ENCODE measurements at regions not wholly inside any gene's neighbourhood (a gene's known extent, or its start where the extent isn't known, plus 50 kb on each side); places are given as distances from the start of the nearest gene placed in this dataset.

GRCh38 chr4:1491328-1492141, 85.3 kb upstream of the NKX1-1 start:
- H3K4me1 Mint-ChIP-seq (ENCODE audit: low read depth), result no peaks in the 10 kb centered on the region
- H3K27me3 Mint-ChIP-seq (ENCODE audit: insufficient read depth), result peaks cover 12% of the 10 kb centered on the region
- no peak for DNase-seq
- H3K36me3 Mint-ChIP-seq (ENCODE audit: low read depth), result peaks cover 2% of the 10 kb centered on the region; the same call in 1 of the 2 replicates
- no peak overlapping the region for H3K27ac Mint-ChIP-seq
- peaks cover 8% of the 10 kb centered on the region for H3K9me3 Mint-ChIP-seq
- TF ChIP-seq CTCF (IDR thresholded peaks at IDR 0.05), result no peak
- H3K4me3 Mint-ChIP-seq, result no peak overlapping the region

- Mint-ChIP-seq H3K9me3 (peaks cover 15% of the 10 kb centered on the region), H3K36me3 (ENCODE audit: low read depth) (peaks cover 6% of the 10 kb centered on the region; the same call in 1 of the 2 replicates), H3K27ac (no peak overlapping the region), H3K4me3 (no peak overlapping the region), H3K4me1 (ENCODE audit: low read depth) (no peaks in the 10 kb centered on the region), H3K27me3 (ENCODE audit: insufficient read depth) (peaks cover 12% of the 10 kb centered on the region)
- DNase-seq, result no peak
- TF ChIP-seq CTCF (IDR thresholded peaks at IDR 0.05), result no peak
Observed at GRCh38 chr4:1490654-1491327, 84.5 kb upstream of the NKX1-1 start.

- Mint-ChIP-seq H3K36me3 (ENCODE audit: low read depth) (peaks cover 11% of the 10 kb centered on the region), H3K9me3 (peaks cover 21% of the 10 kb centered on the region), H3K27ac (no peak overlapping the region), H3K4me3 (no peak overlapping the region), H3K27me3 (ENCODE audit: insufficient read depth) (peaks cover 12% of the 10 kb centered on the region), H3K4me1 (ENCODE audit: low read depth) (no peaks in the 10 kb centered on the region)
- TF ChIP-seq CTCF (IDR thresholded peaks at IDR 0.05), result no peak
- DNase-seq, result no peak
Observed at GRCh38 chr4:1490011-1490653, 83.9 kb upstream of the NKX1-1 start.

GRCh38 chr4:1489639-1489995, 83.4 kb upstream of the NKX1-1 start:
- H3K27me3 Mint-ChIP-seq (ENCODE audit: insufficient read depth), result peaks cover 14% of the 10 kb centered on the region
- no peak overlapping the region for H3K27ac Mint-ChIP-seq
- TF ChIP-seq CTCF (IDR thresholded peaks at IDR 0.05), result no peak
- H3K9me3 Mint-ChIP-seq, result peaks cover 26% of the 10 kb centered on the region
- H3K4me3 Mint-ChIP-seq, result no peak overlapping the region
- peaks cover 11% of the 10 kb centered on the region for H3K36me3 Mint-ChIP-seq (ENCODE audit: low read depth)
- H3K4me1 Mint-ChIP-seq (ENCODE audit: low read depth), result no peaks in the 10 kb centered on the region
- no peak for DNase-seq

GRCh38 chr4:1488831-1489638, 82.8 kb upstream of the NKX1-1 start:
- no peaks in the 10 kb centered on the region for H3K4me1 Mint-ChIP-seq (ENCODE audit: low read depth)
- no peak for DNase-seq
- H3K36me3 Mint-ChIP-seq (ENCODE audit: low read depth), result peaks cover 11% of the 10 kb centered on the region
- no peak for TF ChIP-seq CTCF (IDR thresholded peaks at IDR 0.05)
- no peak overlapping the region for H3K27ac Mint-ChIP-seq
- no peak overlapping the region for H3K4me3 Mint-ChIP-seq
- peaks cover 9% of the 10 kb centered on the region for H3K27me3 Mint-ChIP-seq (ENCODE audit: insufficient read depth)
- peaks cover 31% of the 10 kb centered on the region for H3K9me3 Mint-ChIP-seq
